ENCODE measurements at regions not wholly inside any gene's neighbourhood (a gene's known extent, or its start where the extent isn't known, plus 50 kb on each side); places are given as distances from the start of the nearest gene placed in this dataset.
A peak's percentile ranks its signal among the peaks of the same experiment; 100 is the strongest.

- no peak for DNase-seq
- no peaks in the 10 kb centered on the region for H4K20me1 ChIP-seq (ENCODE audit: insufficient read depth)
- H3K79me2 ChIP-seq (ENCODE audit: insufficient read depth): no peaks in the 10 kb centered on the region
- H3F3A ChIP-seq (replicated peaks; ENCODE audit: insufficient read depth): no peaks in the 10 kb centered on the region
- no peak for TF ChIP-seq GABPA (IDR thresholded peaks at IDR 0.05; ENCODE audit: low read depth)
- TF ChIP-seq PBX3 (IDR thresholded peaks at IDR 0.05): no peak
- no peaks in the 10 kb centered on the region for H3K27me3 ChIP-seq (ENCODE audit: insufficient read depth)
- no peak overlapping the region for H3K9ac ChIP-seq
- no peaks in the 10 kb centered on the region for H3K9me3 ChIP-seq
- no peaks in the 10 kb centered on the region for H3K9me2 ChIP-seq
- H3K4me2 ChIP-seq: no peak overlapping the region
- peak overlapping the region in 1 of 2 experiments; percentile 50; a peak in 1 of 4 replicates for H3K27ac ChIP-seq (ENCODE audit: low read depth in 2 of 2, low read length in 1 of 2)
- no peak overlapping the region for H3K4me3 ChIP-seq (ENCODE audit: low read depth in 2 of 2, low read length in 1 of 2)
- WGBS (ENCODE audit: low lambda C conversion rate): 86% methylated on average over 4 of the region's 4 CpGs
- ChIA-PET POLR2A (no interaction called here), CTCF (interaction anchor here (1.1 to 10.3 kb wide), 8 partner anchors 20 to 1190 kb away, joined by 3 to 92 read pairs (median 4); partner anchors contain the start of gene BTG1)
- H3K4me1 ChIP-seq (ENCODE audit: control insufficient read depth in 1 of 2, insufficient read depth in 2 of 2, low read depth in 1 of 2, low read length in 1 of 2): no peaks in the 10 kb centered on the region; a peak in 2 of 4 replicates
- no peaks in the 10 kb centered on the region for H3K36me3 ChIP-seq (replicated peaks in 1 of 2; ENCODE audit: control insufficient read depth in 1 of 2, insufficient read depth in 2 of 2, low read length in 1 of 2)
- H2AFZ ChIP-seq (ENCODE audit: low read depth): no peak overlapping the region
Measured at GRCh38 chr12:92571169-92571568, 131.6 kb upstream of the PLEKHG7 start.

- Histone ChIP-seq H3K4me3 (ENCODE audit: low read depth in 2 of 2, low read length in 1 of 2) (no peak overlapping the region; a peak in 1 of 4 replicates), H3K27me3 (ENCODE audit: insufficient read depth) (no peaks in the 10 kb centered on the region), H3K9me3 (no peaks in the 10 kb centered on the region), H3K27ac (ENCODE audit: low read depth in 2 of 2, low read length in 1 of 2) (peak overlapping the region in 1 of 2 experiments; percentile 60; a peak in 2 of 4 replicates), H3K36me3 (replicated peaks in 1 of 2; ENCODE audit: control insufficient read depth in 1 of 2, insufficient read depth in 2 of 2, low read length in 1 of 2) (no peaks in the 10 kb centered on the region), H3K79me2 (ENCODE audit: insufficient read depth) (no peaks in the 10 kb centered on the region), H4K20me1 (ENCODE audit: insufficient read depth) (no peaks in the 10 kb centered on the region), H3K4me2 (no peak overlapping the region), H3F3A (replicated peaks; ENCODE audit: insufficient read depth) (no peaks in the 10 kb centered on the region), H3K9me2 (no peaks in the 10 kb centered on the region), H3K9ac (no peak overlapping the region), H3K4me1 (ENCODE audit: control insufficient read depth in 1 of 2, insufficient read depth in 2 of 2, low read depth in 1 of 2, low read length in 1 of 2) (no peaks in the 10 kb centered on the region; a peak in 2 of 4 replicates), H2AFZ (ENCODE audit: low read depth) (no peak overlapping the region)
- 22% methylated on average over 4 of the region's 4 CpGs for WGBS (ENCODE audit: low lambda C conversion rate)
- ChIA-PET POLR2A (interaction anchor here (2.2 to 2.6 kb wide), 2 partner anchors 424 to 1189 kb away, joined by 6 to 17 read pairs; partner anchors contain the start of gene BTG1), CTCF (interaction anchor here (0.6 to 10.3 kb wide), 21 partner anchors 9 to 1195 kb away, joined by 3 to 92 read pairs (median 3); partner anchors contain the start of gene BTG1)
- peak; percentile 49 for DNase-seq
- no peak for TF ChIP-seq USF2 (IDR thresholded peaks at IDR 0.05; ENCODE audit: borderline replicate concordance, low read depth, low read length)
- no peak for TF ChIP-seq MAX (IDR thresholded peaks at IDR 0.05; ENCODE audit: low read depth)
- no peak for TF ChIP-seq ELF1 (IDR thresholded peaks at IDR 0.05)
- TF ChIP-seq REST (IDR thresholded peaks at IDR 0.05; ENCODE audit: low read depth, low read length): no peak
- TF ChIP-seq IRF3 (IDR thresholded peaks at IDR 0.05; ENCODE audit: low read depth, low read length): no peak
- TF ChIP-seq TCF12 (IDR thresholded peaks at IDR 0.05): no peak
- TF ChIP-seq POLR2AphosphoS5 (IDR thresholded peaks at IDR 0.05; ENCODE audit: low read depth, low read length): no peak
- TF ChIP-seq YY1 (IDR thresholded peaks at IDR 0.05; ENCODE audit: low read depth): no peak
- peak; percentile 65; the same call in 1 of the 2 replicates for TF ChIP-seq MXI1 (IDR thresholded peaks at IDR 0.05; ENCODE audit: low read depth, low read length)
- peak; percentile 93 for TF ChIP-seq SMC3 (IDR thresholded peaks at IDR 0.05; ENCODE audit: low read depth, low read length)
- no peak for TF ChIP-seq RXRA (IDR thresholded peaks at IDR 0.05; ENCODE audit: borderline replicate concordance, low read depth)
- TF ChIP-seq CTCF (IDR thresholded peaks at IDR 0.05): peak; percentile 86
- no peak for TF ChIP-seq JUND (IDR thresholded peaks at IDR 0.05)
- TF ChIP-seq RAD21 (IDR thresholded peaks at IDR 0.05; ENCODE audit: low read length): peak; percentile 94
- TF ChIP-seq GATA2 (CRISPR knock-in tag; IDR thresholded peaks at IDR 0.05): no peak
- TF ChIP-seq RCOR1 (IDR thresholded peaks at IDR 0.05; ENCODE audit: low read length): no peak
- no peak for TF ChIP-seq FOSL2 (IDR thresholded peaks at IDR 0.05; ENCODE audit: borderline replicate concordance, low read depth)
Measured at GRCh38 chr12:92570056-92570753, 132.6 kb upstream of the PLEKHG7 start.
